T-helper 1 cell treated with Interleukin-12 subunit alpha and Interleukin-12 subunit beta and Interleukin-4 antibody, amounts not matched to agents 30 μg/mL and 1 μg/mL, for 36 hours (primary cell): ENCODE measurements at regions not wholly inside any gene's neighbourhood (a gene's known extent, or its start where the extent isn't known, plus 50 kb on each side); places are given as distances from the start of the nearest gene placed in this dataset.

Source experiments
- H3K27ac Mint-ChIP-seq: one replicate; pipeline ENCODE4 v1.8.0; 2021; ENCODE audit warnings: mild to moderate bottlenecking, mixed read lengths
- H3K27me3 Mint-ChIP-seq: one replicate; pipeline ENCODE4 v1.8.0; 2021; ENCODE audit warnings: low read depth, mixed read lengths
- H3K36me3 Mint-ChIP-seq: one replicate; pipeline ENCODE4 v1.8.0; 2021; ENCODE audit warnings: low read depth, mixed read lengths
- H3K4me1 Mint-ChIP-seq: one replicate; pipeline ENCODE4 v1.8.0; 2021; ENCODE audit warnings: low read depth, mixed read lengths
- H3K4me3 Mint-ChIP-seq: one replicate; pipeline ENCODE4 v1.8.0; 2021; ENCODE audit warnings: mild to moderate bottlenecking, moderate library complexity, mixed read lengths
- H3K9me3 Mint-ChIP-seq: one replicate; pipeline ENCODE4 v1.8.0; 2021; ENCODE audit warnings: mixed read lengths

DNA sequence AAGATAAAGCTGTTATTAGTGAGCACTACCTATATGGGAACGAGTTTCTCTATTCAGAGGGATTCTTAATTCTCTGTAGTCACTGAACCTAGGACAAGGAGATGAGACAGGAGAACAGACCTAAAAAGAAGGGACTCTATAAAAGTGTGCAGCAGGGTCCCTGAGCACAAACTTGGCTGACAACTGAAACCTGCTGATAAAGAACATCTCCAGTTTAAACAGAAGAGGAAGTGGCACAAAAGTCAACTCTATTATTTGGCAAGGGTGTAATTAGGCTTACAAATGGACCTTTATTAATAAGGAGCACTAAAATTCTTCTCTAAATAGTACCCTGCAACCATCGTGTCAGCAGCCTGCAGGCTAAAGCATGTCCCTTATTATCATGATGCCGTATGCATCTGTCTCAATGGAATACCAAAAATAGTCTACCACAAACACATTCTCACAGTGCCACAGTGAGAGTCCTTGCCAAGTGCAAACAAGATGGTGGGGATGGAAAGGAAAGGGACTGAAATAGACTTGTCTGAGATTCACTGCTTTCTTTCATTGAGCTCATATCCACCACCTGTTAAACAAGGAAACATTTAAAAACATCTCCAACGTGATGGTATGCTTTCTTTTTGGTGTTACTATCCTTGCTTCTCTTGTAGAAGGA is 260.2 kb downstream of the INSIG2 start:
- Mint-ChIP-seq H3K27me3 (peaks cover 16% of the 10 kb centered on the region), H3K36me3 (no peaks in the 10 kb centered on the region), H3K4me3 (no peak overlapping the region), H3K4me1 (no peaks in the 10 kb centered on the region), H3K27ac (no peak overlapping the region), H3K9me3 (no peaks in the 10 kb centered on the region)

DNA sequence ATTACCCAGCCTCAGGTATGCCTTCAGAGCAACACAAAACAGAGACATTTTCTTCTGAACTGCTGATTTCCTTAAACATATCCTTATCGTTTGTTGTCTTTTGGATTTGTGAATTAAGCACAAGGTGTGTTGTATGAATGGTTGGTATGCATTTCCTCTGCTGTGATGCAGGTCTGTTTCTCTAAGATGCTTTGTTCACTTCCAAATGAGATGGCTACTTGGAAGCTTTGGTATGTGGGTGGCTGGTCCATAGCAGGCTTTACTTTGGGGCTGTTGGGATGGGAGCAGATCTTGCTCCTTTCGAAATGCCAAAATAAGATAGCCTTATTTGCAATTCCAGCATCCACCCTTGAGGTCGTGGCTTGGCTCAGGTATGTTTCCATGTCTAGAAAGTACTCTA is 257.2 kb downstream of the INSIG2 start:
- no peak overlapping the region for H3K27ac Mint-ChIP-seq
- peaks cover 7% of the 10 kb centered on the region for H3K27me3 Mint-ChIP-seq
- H3K4me3 Mint-ChIP-seq: no peak overlapping the region
- no peaks in the 10 kb centered on the region for H3K4me1 Mint-ChIP-seq
- H3K36me3 Mint-ChIP-seq: no peaks in the 10 kb centered on the region
- H3K9me3 Mint-ChIP-seq: no peaks in the 10 kb centered on the region

DNA sequence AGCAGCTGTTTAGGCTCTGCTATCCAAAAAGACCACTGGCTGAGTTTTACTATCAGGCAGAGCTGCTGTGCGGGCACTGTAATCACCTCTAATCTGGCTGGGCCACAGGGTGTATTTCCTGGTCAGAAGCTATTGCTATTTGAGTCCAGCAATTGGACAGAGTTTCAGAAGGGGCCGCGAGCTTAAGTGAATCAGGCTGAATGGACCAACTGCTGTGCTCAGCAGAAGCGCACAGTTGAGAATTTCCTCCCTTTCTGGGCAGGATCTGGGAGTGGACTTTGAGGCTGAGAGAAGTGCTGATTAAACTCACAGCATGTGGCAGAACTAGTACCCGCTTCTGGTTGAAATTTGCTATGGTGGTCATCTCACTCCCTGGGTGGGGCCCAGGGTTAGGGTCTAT is 251.8 kb downstream of the INSIG2 start:
- Mint-ChIP-seq H3K36me3 (no peaks in the 10 kb centered on the region), H3K4me1 (no peaks in the 10 kb centered on the region), H3K27me3 (peaks cover 8% of the 10 kb centered on the region), H3K27ac (no peak overlapping the region), H3K4me3 (no peak overlapping the region), H3K9me3 (peaks cover 5% of the 10 kb centered on the region)

DNA sequence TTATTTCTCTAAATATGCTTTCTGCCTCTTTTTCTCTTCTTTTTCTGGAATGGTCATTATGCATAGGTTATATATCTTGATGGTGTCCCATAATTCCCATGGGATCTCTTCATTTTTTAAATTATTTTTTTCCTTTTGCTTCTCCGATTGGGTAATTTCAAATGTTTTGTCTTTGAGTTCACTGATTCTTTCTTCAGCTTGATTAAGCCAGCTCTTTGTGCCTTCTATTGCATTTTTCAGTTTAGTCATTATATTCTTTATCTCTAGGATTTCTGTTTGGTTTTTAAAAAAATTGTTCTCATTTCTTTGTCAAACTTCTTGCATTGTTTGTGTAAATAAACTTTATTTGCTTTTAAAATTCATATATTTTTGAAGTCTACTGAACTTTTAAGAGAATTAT is 251.1 kb downstream of the INSIG2 start:
- peaks cover 5% of the 10 kb centered on the region for H3K9me3 Mint-ChIP-seq
- no peaks in the 10 kb centered on the region for H3K4me1 Mint-ChIP-seq
- peaks cover 8% of the 10 kb centered on the region for H3K27me3 Mint-ChIP-seq
- no peaks in the 10 kb centered on the region for H3K36me3 Mint-ChIP-seq
- H3K27ac Mint-ChIP-seq: no peak overlapping the region
- H3K4me3 Mint-ChIP-seq: no peak overlapping the region

DNA sequence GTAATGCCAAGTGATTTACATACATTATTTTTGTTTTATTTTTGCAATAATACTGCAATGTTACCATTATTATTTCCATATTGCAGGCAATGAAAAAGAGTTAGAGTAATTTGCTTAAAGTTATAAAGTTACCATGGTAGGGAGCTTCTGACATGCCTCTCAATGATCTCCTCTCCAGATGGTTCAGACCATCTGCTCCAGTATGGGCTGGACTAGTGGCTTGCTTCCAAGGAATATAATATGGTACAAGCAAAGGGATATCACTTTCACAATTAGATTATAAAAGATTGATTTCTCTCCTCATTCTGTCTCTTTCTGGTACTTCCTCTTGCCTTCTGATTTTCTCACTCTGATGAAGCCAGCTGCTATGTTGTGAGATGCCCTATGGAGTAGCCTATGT is 245.4 kb downstream of the INSIG2 start:
- Mint-ChIP-seq H3K4me3 (no peak overlapping the region), H3K9me3 (no peaks in the 10 kb centered on the region), H3K27ac (no peak overlapping the region), H3K27me3 (peaks cover 24% of the 10 kb centered on the region), H3K36me3 (no peaks in the 10 kb centered on the region), H3K4me1 (no peaks in the 10 kb centered on the region)

DNA sequence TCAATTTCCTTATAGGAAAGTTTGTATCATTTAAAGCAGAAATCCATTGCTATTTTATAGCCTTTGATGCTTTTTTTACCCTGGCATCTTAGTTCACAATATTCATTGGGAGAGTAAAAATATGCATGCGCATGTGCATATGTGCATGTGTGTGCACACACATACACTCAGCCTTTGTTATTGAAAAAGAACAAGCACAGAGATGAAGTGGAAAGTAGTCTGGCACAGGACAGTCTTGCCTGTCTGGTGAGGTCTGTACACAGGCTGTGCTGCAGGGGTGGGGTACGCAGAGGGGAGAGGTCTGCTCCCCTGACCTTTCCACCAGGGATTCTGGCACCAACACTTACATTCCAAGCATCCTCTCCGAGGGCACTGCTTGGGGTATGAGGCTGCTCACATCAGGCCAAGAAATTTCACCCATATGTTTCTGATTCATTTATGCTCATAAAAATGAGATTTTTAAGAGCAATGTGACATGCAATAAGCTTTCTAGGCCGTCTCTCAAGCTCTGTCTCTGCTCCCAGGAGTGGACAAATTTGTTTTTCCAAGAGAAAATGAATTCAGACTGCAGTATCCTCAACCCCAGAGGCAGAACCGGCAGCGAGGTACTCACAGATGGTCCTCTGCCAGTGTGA is 237.2 kb downstream of the INSIG2 start:
- no peak overlapping the region for H3K27ac Mint-ChIP-seq
- no peaks in the 10 kb centered on the region for H3K9me3 Mint-ChIP-seq
- H3K4me1 Mint-ChIP-seq: no peaks in the 10 kb centered on the region
- no peak overlapping the region for H3K4me3 Mint-ChIP-seq
- H3K36me3 Mint-ChIP-seq: no peaks in the 10 kb centered on the region
- H3K27me3 Mint-ChIP-seq: peaks cover 16% of the 10 kb centered on the region

DNA sequence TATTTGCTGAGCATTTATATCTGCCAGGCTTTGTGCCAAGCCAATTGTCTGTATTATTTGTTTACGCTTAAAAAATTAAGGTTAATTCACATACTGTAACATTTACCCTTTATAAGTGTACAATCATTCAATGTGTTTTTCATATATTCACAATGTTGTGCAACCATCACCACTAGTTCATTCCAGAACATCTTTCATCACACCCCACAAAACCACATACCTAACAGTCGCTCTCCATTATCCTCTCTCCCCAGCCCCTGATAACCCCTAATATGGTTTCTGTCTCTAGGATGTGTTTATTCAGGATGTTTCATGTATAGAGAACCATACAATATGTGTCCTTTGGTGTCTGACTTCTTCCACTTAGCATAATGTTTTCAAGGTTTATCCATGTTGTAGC is 234.1 kb downstream of the INSIG2 start:
- Mint-ChIP-seq H3K4me3 (no peak overlapping the region), H3K36me3 (no peaks in the 10 kb centered on the region), H3K4me1 (peaks cover 4% of the 10 kb centered on the region), H3K27ac (no peak overlapping the region), H3K27me3 (peaks cover 30% of the 10 kb centered on the region), H3K9me3 (no peaks in the 10 kb centered on the region)

DNA sequence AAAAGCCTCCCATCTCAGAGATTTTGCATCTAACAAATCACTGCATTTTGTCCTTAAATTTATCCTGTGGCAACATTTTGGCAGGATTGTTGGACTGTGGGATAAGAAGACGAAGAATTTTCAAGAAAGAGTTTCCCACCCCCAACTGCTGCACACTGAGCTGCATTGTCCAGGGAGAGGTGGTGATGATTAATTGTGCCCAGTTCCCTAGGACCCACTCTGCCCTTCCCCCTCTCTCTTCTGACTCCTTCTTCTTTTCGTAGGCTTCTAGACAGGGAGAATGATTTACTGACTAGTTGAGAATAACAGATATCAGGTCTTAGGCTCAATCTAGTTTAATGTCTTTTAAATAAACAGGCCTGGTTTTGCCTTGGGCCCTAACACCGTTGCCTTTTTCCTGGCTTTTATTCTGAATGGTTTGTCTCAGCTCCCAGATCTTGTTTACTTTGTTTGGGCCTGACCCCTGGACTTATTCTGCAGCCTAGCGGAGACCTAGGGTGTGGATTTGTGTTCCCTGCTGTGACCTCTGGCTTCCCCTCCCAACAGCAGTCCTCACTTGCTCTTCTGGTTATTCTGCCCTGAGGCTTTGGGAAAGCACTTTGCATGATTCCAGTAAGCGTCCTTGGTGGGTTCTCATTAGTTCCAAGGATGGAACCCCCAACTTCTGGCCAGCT is 233.3 kb downstream of the INSIG2 start:
- H3K36me3 Mint-ChIP-seq: no peaks in the 10 kb centered on the region
- peaks cover 4% of the 10 kb centered on the region for H3K4me1 Mint-ChIP-seq
- H3K27ac Mint-ChIP-seq: no peak overlapping the region
- no peaks in the 10 kb centered on the region for H3K9me3 Mint-ChIP-seq
- H3K27me3 Mint-ChIP-seq: peaks cover 35% of the 10 kb centered on the region
- H3K4me3 Mint-ChIP-seq: no peak overlapping the region

DNA sequence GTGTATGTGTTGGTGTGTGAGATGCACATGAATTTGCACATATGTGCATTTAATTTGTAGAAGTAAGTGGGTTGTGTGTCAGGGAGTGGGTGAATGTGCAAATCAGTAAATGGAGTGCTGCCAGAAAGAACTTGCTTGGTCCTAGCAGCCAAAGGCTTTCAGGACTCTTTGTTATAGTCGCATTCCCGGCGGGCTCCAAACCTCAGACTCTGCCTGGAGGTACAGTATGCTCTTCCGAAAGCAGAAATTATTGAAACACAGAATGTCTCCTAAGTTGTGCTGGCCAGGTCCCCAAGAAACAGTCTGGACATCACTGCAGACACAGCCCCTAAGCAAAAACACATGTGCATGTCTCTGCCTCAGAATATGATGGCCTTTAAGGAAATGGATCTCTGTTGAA is 232.4 kb downstream of the INSIG2 start:
- Mint-ChIP-seq H3K36me3 (no peaks in the 10 kb centered on the region), H3K4me3 (no peak overlapping the region), H3K27me3 (peaks cover 42% of the 10 kb centered on the region), H3K4me1 (peaks cover 11% of the 10 kb centered on the region), H3K27ac (no peak overlapping the region), H3K9me3 (no peaks in the 10 kb centered on the region)

DNA sequence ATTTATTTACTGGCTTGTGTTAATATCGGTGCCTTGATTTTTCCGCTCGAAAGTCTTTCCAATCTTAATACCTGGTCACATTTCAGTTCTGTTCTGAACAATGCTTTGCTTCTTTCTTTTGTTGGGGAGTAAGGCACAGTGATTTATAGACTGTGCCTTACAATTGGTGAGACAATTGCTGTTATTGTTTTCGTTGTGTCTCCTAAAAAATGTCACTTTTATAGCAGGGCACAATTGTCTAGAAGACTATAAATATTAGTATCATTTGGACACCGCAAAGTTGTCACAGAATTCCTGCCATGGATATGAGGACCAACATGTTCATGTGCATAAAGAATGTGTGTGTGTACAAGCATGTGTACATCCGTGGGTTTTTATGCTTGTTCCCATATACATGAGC is 231.9 kb downstream of the INSIG2 start:
- no peaks in the 10 kb centered on the region for H3K9me3 Mint-ChIP-seq
- H3K36me3 Mint-ChIP-seq: no peaks in the 10 kb centered on the region
- no peak overlapping the region for H3K4me3 Mint-ChIP-seq
- H3K27ac Mint-ChIP-seq: no peak overlapping the region
- peaks cover 42% of the 10 kb centered on the region for H3K27me3 Mint-ChIP-seq
- peaks cover 11% of the 10 kb centered on the region for H3K4me1 Mint-ChIP-seq

DNA sequence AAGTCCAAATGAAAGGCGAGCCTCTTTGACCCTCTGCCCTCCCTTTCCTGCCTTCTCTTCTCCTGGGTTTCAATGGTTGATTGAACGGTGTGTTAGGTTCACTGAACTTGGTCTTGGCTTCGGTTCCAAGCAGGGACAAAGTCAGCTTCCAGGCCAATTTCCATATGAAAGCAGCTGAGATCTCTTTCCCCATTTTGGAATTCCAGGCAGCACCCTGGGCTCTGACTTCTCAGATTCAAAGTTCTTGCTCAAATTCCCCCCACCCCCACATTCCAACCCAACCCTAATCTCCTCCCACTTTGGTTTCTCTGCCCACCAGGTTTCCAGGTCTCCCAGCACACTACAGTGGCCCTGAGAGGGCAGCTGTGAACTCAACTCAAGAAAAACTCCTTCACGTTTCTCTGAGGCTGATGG is 231.0 kb downstream of the INSIG2 start:
- H3K27ac Mint-ChIP-seq: no peak overlapping the region
- H3K4me1 Mint-ChIP-seq: peaks cover 11% of the 10 kb centered on the region
- no peak overlapping the region for H3K4me3 Mint-ChIP-seq
- H3K9me3 Mint-ChIP-seq: no peaks in the 10 kb centered on the region
- H3K27me3 Mint-ChIP-seq: peaks cover 45% of the 10 kb centered on the region
- H3K36me3 Mint-ChIP-seq: no peaks in the 10 kb centered on the region

DNA sequence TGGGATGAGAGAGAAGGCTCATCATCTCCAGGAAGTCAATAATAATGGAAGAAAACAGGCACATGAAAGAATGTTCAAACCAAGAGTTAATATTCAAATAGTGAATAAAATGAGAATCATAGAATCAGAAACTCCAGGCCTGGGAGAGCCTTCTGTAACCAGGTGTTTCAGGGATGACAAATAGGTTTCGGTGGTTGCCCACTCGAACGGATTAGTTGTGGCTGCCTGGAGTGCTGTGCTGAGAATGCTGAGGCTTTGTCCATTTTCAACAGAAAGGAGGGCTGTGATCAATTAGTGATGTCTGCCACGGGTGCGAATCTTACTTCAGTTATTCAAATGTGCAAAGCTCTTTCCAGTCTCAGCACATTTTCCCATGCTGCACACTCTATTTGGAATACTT is 227.3 kb downstream of the INSIG2 start:
- Mint-ChIP-seq H3K36me3 (no peaks in the 10 kb centered on the region), H3K9me3 (no peaks in the 10 kb centered on the region), H3K4me3 (no peak overlapping the region), H3K27me3 (peaks cover 47% of the 10 kb centered on the region), H3K4me1 (peaks cover 13% of the 10 kb centered on the region), H3K27ac (no peak overlapping the region)

DNA sequence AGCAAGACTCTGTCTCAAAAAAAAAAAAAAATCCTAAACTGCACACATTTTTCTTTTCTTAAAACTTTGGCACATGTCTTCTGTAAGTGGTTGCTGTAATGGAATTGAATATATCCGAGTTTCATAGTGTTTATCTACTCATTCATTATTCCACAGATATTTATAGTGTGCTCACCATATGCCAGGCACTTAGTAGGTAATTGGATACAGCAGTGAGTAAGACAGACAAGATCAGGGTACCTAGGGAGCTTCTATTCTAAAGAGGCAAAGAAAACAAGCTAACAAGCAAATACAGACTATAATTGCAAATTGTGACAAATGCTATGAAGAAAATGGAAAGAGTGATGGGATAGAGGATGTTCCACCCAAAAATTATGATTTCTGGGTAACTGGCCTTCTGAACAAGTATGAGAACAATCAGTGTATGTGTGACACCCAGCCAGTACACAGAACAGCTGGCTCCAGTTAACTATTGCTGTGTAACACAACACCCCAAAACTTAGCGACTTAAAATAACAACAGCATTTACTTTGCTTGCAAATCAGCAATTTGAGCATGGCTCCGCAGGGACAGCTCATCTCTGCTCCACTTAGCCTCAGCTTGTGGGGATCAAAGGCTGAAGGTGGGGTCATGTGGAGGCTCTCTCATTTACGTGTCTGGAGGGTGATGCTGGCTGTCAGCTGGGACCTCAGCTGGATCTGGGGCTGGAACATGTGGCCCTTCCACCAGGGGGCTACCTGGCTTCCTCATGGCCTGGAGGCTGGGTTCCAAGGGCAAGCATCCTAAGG is 224.9 kb downstream of the INSIG2 start:
- Mint-ChIP-seq H3K4me1 (peaks cover 9% of the 10 kb centered on the region), H3K9me3 (no peaks in the 10 kb centered on the region), H3K4me3 (no peak overlapping the region), H3K27me3 (peaks cover 30% of the 10 kb centered on the region), H3K27ac (no peak overlapping the region), H3K36me3 (no peaks in the 10 kb centered on the region)

DNA sequence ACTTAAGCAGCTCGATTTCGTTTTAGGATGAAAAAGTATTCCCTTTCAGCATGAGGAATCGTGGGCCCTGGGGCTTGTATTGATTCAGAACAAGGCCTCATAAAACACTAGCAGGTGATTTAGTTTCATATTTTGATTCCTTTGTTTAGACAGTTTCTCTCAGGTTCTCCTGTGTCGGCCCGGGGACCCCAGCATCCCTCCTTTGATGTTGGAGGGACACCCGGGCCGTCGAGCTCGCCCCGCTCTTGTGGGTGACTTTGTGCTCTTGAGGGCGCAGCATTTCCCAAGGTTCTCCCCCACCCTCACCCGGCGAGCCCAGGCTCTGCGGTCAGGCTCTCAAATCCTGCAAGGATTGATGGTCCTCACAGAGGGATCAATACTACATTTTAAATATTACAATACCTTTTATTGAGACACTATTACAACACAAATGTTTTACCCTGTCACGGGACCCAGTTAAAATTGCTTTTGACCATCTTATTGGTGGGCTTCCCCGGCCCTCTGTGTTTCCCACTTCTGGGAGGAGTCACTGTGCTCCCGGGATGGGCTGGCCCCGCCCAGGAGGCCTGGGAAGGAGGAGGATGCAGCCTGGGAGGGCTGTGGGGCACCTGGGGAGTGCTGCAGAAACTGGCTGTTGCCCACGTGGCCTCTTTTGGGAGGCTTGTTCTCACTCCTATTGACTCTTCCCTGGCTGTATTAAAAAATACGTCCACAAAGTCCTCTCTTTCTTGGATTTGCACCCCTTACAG is 222.6 kb downstream of the INSIG2 start:
- Mint-ChIP-seq H3K9me3 (no peaks in the 10 kb centered on the region), H3K4me3 (peak overlapping the region; percentile 86), H3K4me1 (peaks cover 3% of the 10 kb centered on the region), H3K27me3 (peaks cover 13% of the 10 kb centered on the region), H3K36me3 (no peaks in the 10 kb centered on the region), H3K27ac (peak overlapping the region; percentile 94)
